Prostate gland (tissue), 2 donors: ENCODE measurements at regions not wholly inside any gene's neighbourhood (a gene's known extent, or its start where the extent isn't known, plus 50 kb on each side); places are given as distances from the start of the nearest gene placed in this dataset.
"Not testable (repeated sequence)": the region's sequence is repeated elsewhere in the genome, so short reads cannot be mapped to it uniquely, and the experiment has no call there.

ENCODE experiments used
- POLR2A ChIP-seq: fragments of 450-650 bp; IDR thresholded peaks from one replicate; pipeline ENCODE4 v1.6.1; 2016; ENCODE audit warnings: antibody characterized with exemption, mild to moderate bottlenecking
- POLR2AphosphoS5 ChIP-seq: sonication (generic); formaldehyde crosslinking; IDR thresholded peaks from one replicate; pipeline ENCODE4 v1.6.1; 2017; ENCODE audit warnings: antibody characterized with exemption
- TF ChIP-seq, protein P1 (sequence below), 4 experiments: fragments of 200-600 bp in 2 of 4; fragments of 450-650 bp in 2 of 4; sonication (generic) in 2 of 4; IDR thresholded peaks; 1 replicate in 3 of 4; 2 replicates in 1 of 4; pipeline ENCODE4 v1.5.1; 2016 to 2019; ENCODE audit warnings: antibody characterized with exemption in 4 of 4, mild to moderate bottlenecking in 2 of 4, moderate library complexity in 2 of 4

DNA sequence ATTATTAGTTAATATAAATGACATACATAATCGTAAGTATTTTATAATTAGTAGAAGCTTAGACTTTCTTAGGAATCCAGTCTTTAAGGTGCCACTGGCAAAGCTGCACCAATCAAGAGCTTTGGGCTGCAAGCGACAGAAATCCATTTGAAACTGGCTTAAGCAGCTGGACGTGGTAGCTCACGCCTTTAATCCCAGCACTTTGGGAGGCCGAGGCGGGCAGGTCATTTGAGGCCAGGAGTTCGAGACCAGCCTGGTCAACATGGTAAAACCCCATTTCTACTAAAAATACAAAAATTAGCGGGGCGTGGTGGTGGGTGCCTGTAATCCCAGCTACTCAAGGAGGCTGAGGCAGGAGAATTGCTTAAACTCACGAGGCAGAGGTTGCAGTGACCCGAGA, 71.8 kb upstream of the HPCAL1 start:
- TF ChIP-seq, protein P1, sequence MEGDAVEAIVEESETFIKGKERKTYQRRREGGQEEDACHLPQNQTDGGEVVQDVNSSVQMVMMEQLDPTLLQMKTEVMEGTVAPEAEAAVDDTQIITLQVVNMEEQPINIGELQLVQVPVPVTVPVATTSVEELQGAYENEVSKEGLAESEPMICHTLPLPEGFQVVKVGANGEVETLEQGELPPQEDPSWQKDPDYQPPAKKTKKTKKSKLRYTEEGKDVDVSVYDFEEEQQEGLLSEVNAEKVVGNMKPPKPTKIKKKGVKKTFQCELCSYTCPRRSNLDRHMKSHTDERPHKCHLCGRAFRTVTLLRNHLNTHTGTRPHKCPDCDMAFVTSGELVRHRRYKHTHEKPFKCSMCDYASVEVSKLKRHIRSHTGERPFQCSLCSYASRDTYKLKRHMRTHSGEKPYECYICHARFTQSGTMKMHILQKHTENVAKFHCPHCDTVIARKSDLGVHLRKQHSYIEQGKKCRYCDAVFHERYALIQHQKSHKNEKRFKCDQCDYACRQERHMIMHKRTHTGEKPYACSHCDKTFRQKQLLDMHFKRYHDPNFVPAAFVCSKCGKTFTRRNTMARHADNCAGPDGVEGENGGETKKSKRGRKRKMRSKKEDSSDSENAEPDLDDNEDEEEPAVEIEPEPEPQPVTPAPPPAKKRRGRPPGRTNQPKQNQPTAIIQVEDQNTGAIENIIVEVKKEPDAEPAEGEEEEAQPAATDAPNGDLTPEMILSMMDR (IDR thresholded peaks at IDR 0.05) = not testable (repeated sequence)
- not testable (repeated sequence) for TF ChIP-seq POLR2AphosphoS5, POLR2A
